H9 (cell line): ENCODE measurements at regions not wholly inside any gene's neighbourhood (a gene's known extent, or its start where the extent isn't known, plus 50 kb on each side); places are given as distances from the start of the nearest gene placed in this dataset.
A peak's percentile ranks its signal among the peaks of the same experiment; 100 is the strongest.

Experiments used
- DNase-seq: peaks from one replicate; pipeline ENCODE4 v3.0.0-alpha.2; 2017
- H2AFZ ChIP-seq: one replicate; pipeline ENCODE4 v1.6.1; 2013; ENCODE audit warnings: mild to moderate bottlenecking, low read length, control low read depth, moderate library complexity
- H2AK5ac ChIP-seq: 2 replicates; pipeline ENCODE4 v1.6.1; 2013; ENCODE audit warnings: low read length, control low read depth, mixed read lengths; ENCODE audit not compliant: insufficient read length
- H2BK120ac ChIP-seq: one replicate; pipeline ENCODE4 v1.6.1; 2013; ENCODE audit warnings: low read depth, mild to moderate bottlenecking, low read length, control low read depth, inconsistent platforms; ENCODE audit not compliant: poor library complexity, severe bottlenecking
- H2BK12ac ChIP-seq: 2 replicates; pipeline ENCODE4 v1.6.1; 2013; ENCODE audit warnings: low read length, control low read depth, mixed read lengths, low read depth; ENCODE audit not compliant: insufficient read length
- H2BK15ac ChIP-seq: 2 replicates; pipeline ENCODE4 v1.6.1; 2013; ENCODE audit warnings: low read depth, low read length, control low read depth
- H2BK20ac ChIP-seq: one replicate; pipeline ENCODE4 v1.6.1; 2013; ENCODE audit warnings: low read depth, mild to moderate bottlenecking, low read length, control low read depth, inconsistent platforms; ENCODE audit not compliant: poor library complexity, severe bottlenecking
- H2BK5ac ChIP-seq: 2 replicates; pipeline ENCODE4 v1.6.1; 2013; ENCODE audit warnings: low read length, control low read depth, mixed read lengths; ENCODE audit not compliant: insufficient read length
- H3K14ac ChIP-seq: 2 replicates; pipeline ENCODE4 v1.6.1; 2013; ENCODE audit warnings: low read length, control low read depth; ENCODE audit not compliant: insufficient read depth
- H3K18ac ChIP-seq: 2 replicates; pipeline ENCODE4 v1.6.1; 2013; ENCODE audit warnings: low read depth, mild to moderate bottlenecking, mixed read lengths, low read length, control low read depth; ENCODE audit not compliant: insufficient read length
- H3K23ac ChIP-seq: 2 replicates; pipeline ENCODE4 v1.6.1; 2013; ENCODE audit warnings: low read length, control low read depth, mixed read lengths, low read depth; ENCODE audit not compliant: insufficient read length
- H3K23me2 ChIP-seq: 2 replicates; pipeline ENCODE4 v1.6.1; 2013; ENCODE audit warnings: low read depth, mild to moderate bottlenecking, mixed read lengths, low read length, control low read depth; ENCODE audit not compliant: insufficient read length, poor library complexity, severe bottlenecking
- H3K27ac ChIP-seq: 2 replicates; pipeline ENCODE4 v1.5.1; 2013; ENCODE audit warnings: low read length, control low read depth, mixed read lengths, low read depth; ENCODE audit not compliant: insufficient read length
- H3K27me3 ChIP-seq: 2 replicates; pipeline ENCODE4 v1.6.1; 2013; ENCODE audit warnings: low read length, control low read depth, inconsistent platforms; ENCODE audit not compliant: insufficient read depth
- H3K4ac ChIP-seq: 2 replicates; pipeline ENCODE4 v1.6.1; 2013; ENCODE audit warnings: low read depth, mild to moderate bottlenecking, control low read depth, inconsistent platforms, low read length, moderate library complexity
- H3K4me1 ChIP-seq: 2 replicates; pipeline ENCODE4 v1.6.1; 2013; ENCODE audit warnings: low read length, control low read depth, inconsistent platforms; ENCODE audit not compliant: insufficient read depth
- H3K4me2 ChIP-seq: 2 replicates; pipeline ENCODE4 v1.6.1; 2013; ENCODE audit warnings: low read length, control low read depth, mixed read lengths; ENCODE audit not compliant: insufficient read length, insufficient read depth
- H3K56ac ChIP-seq: 2 replicates; pipeline ENCODE4 v1.6.1; 2013; ENCODE audit warnings: low read depth, mild to moderate bottlenecking, mixed read lengths, low read length, control low read depth; ENCODE audit not compliant: insufficient read length
- H3K79me1 ChIP-seq: 2 replicates; pipeline ENCODE4 v1.6.1; 2013; ENCODE audit warnings: low read depth, mild to moderate bottlenecking, moderate library complexity, low read length, control low read depth, inconsistent platforms; ENCODE audit not compliant: insufficient read depth, poor library complexity, severe bottlenecking
- H3K79me2 ChIP-seq: 2 replicates; pipeline ENCODE4 v1.6.1; 2013; ENCODE audit warnings: low read length, control low read depth, inconsistent platforms; ENCODE audit not compliant: insufficient read depth
- H3K9ac ChIP-seq: 2 replicates; pipeline ENCODE4 v1.6.1; 2013; ENCODE audit warnings: low read length, control low read depth, mixed read lengths; ENCODE audit not compliant: insufficient read length; ENCODE audit errors: extremely low read depth
- H3K9me3 ChIP-seq: one replicate; pipeline ENCODE4 v1.6.1; 2013; ENCODE audit warnings: low read depth, low read length, inconsistent platforms; ENCODE audit not compliant: control insufficient read depth
- H3T11ph ChIP-seq: one replicate; pipeline ENCODE4 v1.6.1; 2013; ENCODE audit warnings: mild to moderate bottlenecking, low read length, control low read depth, inconsistent platforms
- H4K20me1 ChIP-seq: one replicate; pipeline ENCODE4 v1.6.1; 2013; ENCODE audit not compliant: control insufficient read depth, insufficient read length, insufficient read depth
- H4K5ac ChIP-seq: 2 replicates; pipeline ENCODE4 v1.6.1; 2013; ENCODE audit warnings: low read depth, mild to moderate bottlenecking, mixed read lengths, low read length, control low read depth; ENCODE audit not compliant: insufficient read length
- H4K8ac ChIP-seq: replicated peaks from 2 replicates; pipeline ENCODE4 v1.6.1; 2013; ENCODE audit warnings: low read length, control low read depth, mixed read lengths, low read depth; ENCODE audit not compliant: insufficient read length
- H4K91ac ChIP-seq: 2 replicates; pipeline ENCODE4 v1.6.1; 2013; ENCODE audit warnings: low read depth, mild to moderate bottlenecking, moderate library complexity, mixed read lengths, low read length, control low read depth; ENCODE audit not compliant: insufficient read length
- H3K27ac Mint-ChIP-seq, 3 experiments: 2 replicates in 2 of 3; 3 replicates in 1 of 3; pipeline ENCODE4 v1.8.0; 2020 to 2021; ENCODE audit warnings: mixed read lengths in 3 of 3, mild to moderate bottlenecking in 1 of 3, moderate library complexity in 1 of 3
- H3K27me3 Mint-ChIP-seq: 2 replicates; pipeline ENCODE4 v1.8.0; 2021; ENCODE audit warnings: low read depth, mild to moderate bottlenecking, moderate library complexity, mixed read lengths
- H3K36me3 Mint-ChIP-seq, 3 experiments: 2 replicates in 2 of 3; 3 replicates in 1 of 3; pipeline ENCODE4 v1.8.0; 2020 to 2021; ENCODE audit warnings: low read depth in 3 of 3, mixed read lengths in 3 of 3; ENCODE audit not compliant: insufficient read depth in 1 of 3
- H3K4me1 Mint-ChIP-seq, 2 experiments: 2 replicates each; pipeline ENCODE4 v1.8.0; 2020; ENCODE audit warnings: mixed read lengths in 2 of 2
- H3K4me3 Mint-ChIP-seq, 2 experiments: 2 replicates in 1 of 2; 3 replicates in 1 of 2; pipeline ENCODE4 v1.8.0; 2020 to 2021; ENCODE audit warnings: mild to moderate bottlenecking in 2 of 2, mixed read lengths in 2 of 2, moderate library complexity in 1 of 2
- H3K9me3 Mint-ChIP-seq, 2 experiments: 2 replicates in 1 of 2; 3 replicates in 1 of 2; pipeline ENCODE4 v1.8.0; 2020; ENCODE audit warnings: mild to moderate bottlenecking in 2 of 2, mixed read lengths in 2 of 2, moderate library complexity in 1 of 2
- WGBS: extraction: QIAGEN DNeasy Blood & Tissue Kit; methylation state at CpG from one replicate; pipeline ENCODE4 v1.1.7; 2013; ENCODE audit warnings: missing lambda C conversion rate, low lambda C conversion rate, mixed read lengths; ENCODE audit not compliant: insufficient read length; ENCODE audit errors: extremely low coverage; 5-methylcytosine and 5-hydroxymethylcytosine counted together
- TF ChIP-seq, protein P1 (sequence below): fragments of 200-600 bp; sonication (generic); conservative IDR thresholded peaks from 3 replicates; pipeline ENCODE4 v1.8.0; 2021; ENCODE audit warnings: antibody characterized with exemption, mild to moderate bottlenecking

DNA sequence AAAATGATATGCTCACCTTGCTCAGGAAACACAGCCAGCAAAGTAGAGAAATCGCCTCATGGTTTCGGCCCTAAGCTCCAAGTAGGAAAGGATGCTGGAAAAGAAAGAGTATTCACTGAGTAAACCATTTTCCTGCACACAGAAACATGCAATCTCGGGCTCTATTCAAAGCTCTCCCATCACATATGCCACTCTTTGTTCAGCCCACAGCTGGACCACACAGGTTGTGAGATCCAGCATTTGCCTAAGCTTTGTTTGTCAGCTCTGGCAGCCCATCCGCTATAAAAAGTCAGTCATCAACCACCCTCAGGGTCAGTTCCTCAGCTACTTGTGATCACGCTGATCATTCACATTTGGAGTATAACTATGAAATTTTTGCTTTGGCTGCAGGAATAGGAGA, 96.5 kb upstream of the SMARCA2 start:
- Histone ChIP-seq H2BK15ac (no peak overlapping the region), H3K9me3 (no peaks in the 10 kb centered on the region), H3K56ac (no peak overlapping the region), H2BK120ac (no peak overlapping the region), H3K27me3 (no peaks in the 10 kb centered on the region), H2AK5ac (no peak overlapping the region), H3T11ph (no peak overlapping the region), H3K27ac (no peak overlapping the region), H4K20me1 (no peaks in the 10 kb centered on the region), H3K79me2 (no peaks in the 10 kb centered on the region), H3K4me1 (no peaks in the 10 kb centered on the region), H3K4ac (no peak overlapping the region), H2BK20ac (no peak overlapping the region), H3K79me1 (no peaks in the 10 kb centered on the region), H4K91ac (no peak overlapping the region), H4K8ac (no peak overlapping the region), H2AFZ (no peak overlapping the region), H3K23me2 (no peaks in the 10 kb centered on the region), H2BK12ac (no peak overlapping the region), H3K23ac (no peak overlapping the region), H3K9ac (no peak overlapping the region), H2BK5ac (no peak overlapping the region), H3K4me2 (no peak overlapping the region), H3K14ac (no peak overlapping the region), H3K18ac (no peak overlapping the region), H4K5ac (no peak overlapping the region)
- no peak for DNase-seq
- Mint-ChIP-seq H3K9me3 (no peaks in the 10 kb centered on the region; a peak in 1 of 5 replicates), H3K27me3 (peaks cover 7% of the 10 kb centered on the region), H3K36me3 (no peaks in the 10 kb centered on the region), H3K4me3 (no peak overlapping the region), H3K4me1 (peaks cover 7 to 18% of the 10 kb centered on the region in 2 experiments), H3K27ac (peak overlapping the region in 1 of 3 experiments; percentile 2; a peak in 2 of 7 replicates)
- no CpG with 5 or more reads among the region's 5 CpGs for WGBS
- TF ChIP-seq, protein P1, sequence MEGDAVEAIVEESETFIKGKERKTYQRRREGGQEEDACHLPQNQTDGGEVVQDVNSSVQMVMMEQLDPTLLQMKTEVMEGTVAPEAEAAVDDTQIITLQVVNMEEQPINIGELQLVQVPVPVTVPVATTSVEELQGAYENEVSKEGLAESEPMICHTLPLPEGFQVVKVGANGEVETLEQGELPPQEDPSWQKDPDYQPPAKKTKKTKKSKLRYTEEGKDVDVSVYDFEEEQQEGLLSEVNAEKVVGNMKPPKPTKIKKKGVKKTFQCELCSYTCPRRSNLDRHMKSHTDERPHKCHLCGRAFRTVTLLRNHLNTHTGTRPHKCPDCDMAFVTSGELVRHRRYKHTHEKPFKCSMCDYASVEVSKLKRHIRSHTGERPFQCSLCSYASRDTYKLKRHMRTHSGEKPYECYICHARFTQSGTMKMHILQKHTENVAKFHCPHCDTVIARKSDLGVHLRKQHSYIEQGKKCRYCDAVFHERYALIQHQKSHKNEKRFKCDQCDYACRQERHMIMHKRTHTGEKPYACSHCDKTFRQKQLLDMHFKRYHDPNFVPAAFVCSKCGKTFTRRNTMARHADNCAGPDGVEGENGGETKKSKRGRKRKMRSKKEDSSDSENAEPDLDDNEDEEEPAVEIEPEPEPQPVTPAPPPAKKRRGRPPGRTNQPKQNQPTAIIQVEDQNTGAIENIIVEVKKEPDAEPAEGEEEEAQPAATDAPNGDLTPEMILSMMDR: no peak
